Activated naive CD4-positive, alpha-beta T cell treated with anti-CD3 and anti-CD28 coated beads, Interleukin-2, amount 10 ng/mL, durations not matched to agents 7 days and 5 days (primary cell): ENCODE measurements at regions not wholly inside any gene's neighbourhood (a gene's known extent, or its start where the extent isn't known, plus 50 kb on each side); places are given as distances from the start of the nearest gene placed in this dataset.

ENCODE experiments used
- CTCF ChIA-PET: fragments of 350-600 bp; sonication (Branson Sonifier 250); formaldehyde crosslinking; loops from one replicate; lab custom pipeline; 2021; ENCODE audit warnings: antibody characterized with exemption; lab: Charles Lee
- DNase-seq: peaks from one replicate; pipeline ENCODE4 v3.0.0-alpha.2; 2020
- H3K27ac Mint-ChIP-seq: one replicate; pipeline ENCODE4 v1.8.0; 2021; ENCODE audit warnings: mild to moderate bottlenecking, moderate library complexity, mixed read lengths
- H3K27me3 Mint-ChIP-seq: one replicate; pipeline ENCODE4 v1.8.0; 2021; ENCODE audit warnings: mild to moderate bottlenecking, mixed read lengths
- H3K36me3 Mint-ChIP-seq: one replicate; pipeline ENCODE4 v1.8.0; 2021; ENCODE audit warnings: mixed read lengths
- H3K4me1 Mint-ChIP-seq: one replicate; pipeline ENCODE4 v1.8.0; 2021; ENCODE audit warnings: mixed read lengths
- H3K4me3 Mint-ChIP-seq: one replicate; pipeline ENCODE4 v1.8.0; 2021; ENCODE audit warnings: mild to moderate bottlenecking, moderate library complexity, mixed read lengths
- H3K9me3 Mint-ChIP-seq: one replicate; pipeline ENCODE4 v1.8.0; 2021; ENCODE audit warnings: mixed read lengths

GRCh38 chr11:33594188-33594587, 106.4 kb downstream of the C11orf91 start:
- Mint-ChIP-seq H3K27me3 (peaks cover 6% of the 10 kb centered on the region), H3K4me1 (no peaks in the 10 kb centered on the region), H3K36me3 (no peaks in the 10 kb centered on the region), H3K4me3 (no peak overlapping the region), H3K27ac (no peak overlapping the region), H3K9me3 (no peaks in the 10 kb centered on the region)
- CTCF ChIA-PET = no interaction called here
- no peak for DNase-seq

- H3K27me3 Mint-ChIP-seq = no peaks in the 10 kb centered on the region
- no peak overlapping the region for H3K4me3 Mint-ChIP-seq
- no peak overlapping the region for H3K27ac Mint-ChIP-seq
- H3K36me3 Mint-ChIP-seq = no peaks in the 10 kb centered on the region
- H3K4me1 Mint-ChIP-seq = no peaks in the 10 kb centered on the region
- no peaks in the 10 kb centered on the region for H3K9me3 Mint-ChIP-seq
- DNase-seq = no peak
- CTCF ChIA-PET = interaction anchor here (0.5 kb wide), 1 partner anchor 11 kb away, joined by 3 read pairs; no protein-coding TSS in a partner anchor
Measured at GRCh38 chr11:33590441-33590840, 110.2 kb downstream of the C11orf91 start.

GRCh38 chr11:33588056-33588455, 112.6 kb downstream of the C11orf91 start:
- no peaks in the 10 kb centered on the region for H3K9me3 Mint-ChIP-seq
- CTCF ChIA-PET = no interaction called here
- H3K4me1 Mint-ChIP-seq = no peaks in the 10 kb centered on the region
- no peaks in the 10 kb centered on the region for H3K36me3 Mint-ChIP-seq
- H3K27me3 Mint-ChIP-seq = no peaks in the 10 kb centered on the region
- no peak for DNase-seq
- no peak overlapping the region for H3K27ac Mint-ChIP-seq
- no peak overlapping the region for H3K4me3 Mint-ChIP-seq

- Mint-ChIP-seq H3K4me3 (no peak overlapping the region), H3K9me3 (no peaks in the 10 kb centered on the region), H3K36me3 (no peaks in the 10 kb centered on the region), H3K27me3 (no peaks in the 10 kb centered on the region), H3K27ac (no peak overlapping the region), H3K4me1 (no peaks in the 10 kb centered on the region)
- CTCF ChIA-PET = no interaction called here
- no peak for DNase-seq
Measured at GRCh38 chr11:33585586-33586209, 114.9 kb downstream of the C11orf91 start.

- Mint-ChIP-seq H3K27ac (no peak overlapping the region), H3K4me3 (no peak overlapping the region), H3K4me1 (no peaks in the 10 kb centered on the region), H3K9me3 (no peaks in the 10 kb centered on the region), H3K36me3 (no peaks in the 10 kb centered on the region), H3K27me3 (no peaks in the 10 kb centered on the region)
- no peak for DNase-seq
- CTCF ChIA-PET = no interaction called here
Measured at GRCh38 chr11:33582636-33583325, 117.8 kb downstream of the C11orf91 start.

GRCh38 chr11:33579101-33579500, 121.5 kb downstream of the C11orf91 start:
- Mint-ChIP-seq H3K27me3 (no peaks in the 10 kb centered on the region), H3K4me3 (no peak overlapping the region), H3K27ac (no peak overlapping the region), H3K4me1 (no peaks in the 10 kb centered on the region), H3K9me3 (no peaks in the 10 kb centered on the region), H3K36me3 (no peaks in the 10 kb centered on the region)
- DNase-seq = no peak
- CTCF ChIA-PET = interaction anchor here (0.7 kb wide), 1 partner anchor 11 kb away, joined by 3 read pairs; no protein-coding TSS in a partner anchor

- Mint-ChIP-seq H3K4me1 (no peaks in the 10 kb centered on the region), H3K27ac (no peak overlapping the region), H3K27me3 (no peaks in the 10 kb centered on the region), H3K9me3 (no peaks in the 10 kb centered on the region), H3K4me3 (no peak overlapping the region), H3K36me3 (no peaks in the 10 kb centered on the region)
- CTCF ChIA-PET = no interaction called here
- no peak for DNase-seq
Measured at GRCh38 chr11:33577204-33577603, 123.4 kb downstream of the C11orf91 start.

- H3K36me3 Mint-ChIP-seq = no peaks in the 10 kb centered on the region
- no peaks in the 10 kb centered on the region for H3K9me3 Mint-ChIP-seq
- CTCF ChIA-PET = no interaction called here
Measured at GRCh38 chr11:33575311-33575710, 125.3 kb downstream of the C11orf91 start.

GRCh38 chr11:33574331-33574730, 126.3 kb downstream of the C11orf91 start:
- Mint-ChIP-seq H3K27me3 (no peaks in the 10 kb centered on the region), H3K4me1 (no peaks in the 10 kb centered on the region), H3K36me3 (no peaks in the 10 kb centered on the region), H3K9me3 (no peaks in the 10 kb centered on the region), H3K4me3 (no peak overlapping the region), H3K27ac (no peak overlapping the region)
- CTCF ChIA-PET = no interaction called here
- no peak for DNase-seq

More at GRCh38 chr11:33575311-33575710, 125.3 kb downstream of the C11orf91 start:
- Mint-ChIP-seq H3K27ac (no peak overlapping the region), H3K4me3 (no peak overlapping the region), H3K27me3 (no peaks in the 10 kb centered on the region), H3K4me1 (no peaks in the 10 kb centered on the region)
- no peak for DNase-seq

GRCh38 chr11:33569333-33569732, 131.3 kb downstream of the C11orf91 start:
- peaks cover 4% of the 10 kb centered on the region for H3K27me3 Mint-ChIP-seq
- no peaks in the 10 kb centered on the region for H3K4me1 Mint-ChIP-seq
- no peak overlapping the region for H3K4me3 Mint-ChIP-seq
- H3K36me3 Mint-ChIP-seq = no peaks in the 10 kb centered on the region
- H3K9me3 Mint-ChIP-seq = no peaks in the 10 kb centered on the region
- H3K27ac Mint-ChIP-seq = no peak overlapping the region
- CTCF ChIA-PET = interaction anchor here (1.2 kb wide), 1 partner anchor 173 kb away, joined by 3 read pairs; no protein-coding TSS in a partner anchor
- DNase-seq = no peak

- CTCF ChIA-PET = no interaction called here
- Mint-ChIP-seq H3K27me3 (peaks cover 14% of the 10 kb centered on the region), H3K9me3 (no peaks in the 10 kb centered on the region), H3K36me3 (no peaks in the 10 kb centered on the region), H3K27ac (no peak overlapping the region), H3K4me1 (no peaks in the 10 kb centered on the region), H3K4me3 (no peak overlapping the region)
- no peak for DNase-seq
Measured at GRCh38 chr11:33567004-33567403, 133.6 kb downstream of the C11orf91 start.

GRCh38 chr11:33564856-33565453, 135.7 kb downstream of the C11orf91 start:
- H3K27me3 Mint-ChIP-seq = peaks cover 14% of the 10 kb centered on the region
- no peak overlapping the region for H3K27ac Mint-ChIP-seq
- no peaks in the 10 kb centered on the region for H3K9me3 Mint-ChIP-seq
- no peak overlapping the region for H3K4me3 Mint-ChIP-seq
- DNase-seq = no peak
- H3K4me1 Mint-ChIP-seq = no peaks in the 10 kb centered on the region
- no peaks in the 10 kb centered on the region for H3K36me3 Mint-ChIP-seq
- CTCF ChIA-PET = no interaction called here

- CTCF ChIA-PET = no interaction called here
- H3K27ac Mint-ChIP-seq = no peak overlapping the region
- H3K36me3 Mint-ChIP-seq = no peaks in the 10 kb centered on the region
- peaks cover 14% of the 10 kb centered on the region for H3K27me3 Mint-ChIP-seq
- no peak for DNase-seq
- no peak overlapping the region for H3K4me3 Mint-ChIP-seq
- no peaks in the 10 kb centered on the region for H3K4me1 Mint-ChIP-seq
- H3K9me3 Mint-ChIP-seq = no peaks in the 10 kb centered on the region
Measured at GRCh38 chr11:33560729-33561128, 139.9 kb downstream of the C11orf91 start.

GRCh38 chr11:33559567-33559966, 141.1 kb downstream of the C11orf91 start:
- no peaks in the 10 kb centered on the region for H3K4me1 Mint-ChIP-seq
- H3K9me3 Mint-ChIP-seq = no peaks in the 10 kb centered on the region
- H3K27me3 Mint-ChIP-seq = peaks cover 14% of the 10 kb centered on the region
- H3K4me3 Mint-ChIP-seq = no peak overlapping the region
- no peaks in the 10 kb centered on the region for H3K36me3 Mint-ChIP-seq
- CTCF ChIA-PET = no interaction called here
- DNase-seq = no peak
- H3K27ac Mint-ChIP-seq = no peak overlapping the region

- no peaks in the 10 kb centered on the region for H3K4me1 Mint-ChIP-seq
- no peaks in the 10 kb centered on the region for H3K9me3 Mint-ChIP-seq
- CTCF ChIA-PET = no interaction called here
Measured at GRCh38 chr11:33558097-33558496, 142.5 kb downstream of the C11orf91 start.

More at GRCh38 chr11:33558097-33558496, 142.5 kb downstream of the C11orf91 start:
- no peaks in the 10 kb centered on the region for H3K36me3 Mint-ChIP-seq
- H3K4me3 Mint-ChIP-seq = no peak overlapping the region
- H3K27me3 Mint-ChIP-seq = peaks cover 14% of the 10 kb centered on the region
- no peak for DNase-seq
- no peak overlapping the region for H3K27ac Mint-ChIP-seq
